HepG2 (cell line): ENCODE measurements at regions not wholly inside any gene's neighbourhood (a gene's known extent, or its start where the extent isn't known, plus 50 kb on each side); places are given as distances from the start of the nearest gene placed in this dataset.

Experiments
- ATRX ChIP-seq: sonication (generic); formaldehyde crosslinking; IDR thresholded peaks from 2 replicates; pipeline ENCODE4 v1.4.0; 2020; ENCODE audit warnings: missing genetic modification reagents, borderline replicate concordance
- CBX2 ChIP-seq, 2 experiments: fragments of 200-600 bp in 1 of 2; sonication (generic); formaldehyde crosslinking in 1 of 2; IDR thresholded peaks; 2 replicates each; pipeline versions ENCODE4 v1.7.0 to v1.8.1; 2018 to 2022; ENCODE audit warnings: low read depth in 2 of 2, low read length in 1 of 2, mild to moderate bottlenecking in 1 of 2, missing genetic modification reagents in 1 of 2
- HNF4A ChIP-seq: sonication (generic); formaldehyde crosslinking; IDR thresholded peaks from 2 replicates; pipeline ENCODE4 v1.4.0; 2020; ENCODE audit warnings: missing genetic modification reagents
- KLF12 ChIP-seq: sonication (generic); formaldehyde crosslinking; IDR thresholded peaks from 2 replicates; pipeline ENCODE4 v1.4.0; 2020; ENCODE audit warnings: missing genetic modification reagents, borderline replicate concordance
- LCORL ChIP-seq, 2 experiments: fragments of 450-650 bp in 1 of 2; sonication (generic) in 1 of 2; formaldehyde crosslinking in 1 of 2; IDR thresholded peaks; 2 replicates each; pipeline versions ENCODE4 v1.5.0 to v1.6.1; 2017 to 2020; ENCODE audit warnings: antibody characterized with exemption in 1 of 2, missing genetic modification reagents in 1 of 2
- PLSCR1 ChIP-seq: sonication (generic); formaldehyde crosslinking; IDR thresholded peaks from 2 replicates; pipeline ENCODE4 v1.5.0; 2020; ENCODE audit warnings: missing genetic modification reagents, mild to moderate bottlenecking, borderline replicate concordance
- THAP9 ChIP-seq: sonication (generic); formaldehyde crosslinking; IDR thresholded peaks from 2 replicates; pipeline ENCODE4; 2020; ENCODE audit warnings: missing genetic modification reagents, mild to moderate bottlenecking, borderline replicate concordance
- ZNF256 ChIP-seq: sonication (generic); formaldehyde crosslinking; conservative IDR thresholded peaks from 2 replicates; pipeline ENCODE4 v1.4.0; 2020; ENCODE audit warnings: missing genetic modification reagents
- ZNF510 ChIP-seq: sonication (generic); formaldehyde crosslinking; IDR thresholded peaks from 2 replicates; pipeline ENCODE4 v1.4.0; 2020; ENCODE audit warnings: low read depth, mild to moderate bottlenecking, missing genetic modification reagents
- ZNF616 ChIP-seq: sonication (generic); formaldehyde crosslinking; IDR thresholded peaks from 2 replicates; pipeline ENCODE4 v1.5.0; 2020; ENCODE audit warnings: low read depth, mild to moderate bottlenecking, missing genetic modification reagents
- ZNF75D ChIP-seq: sonication (generic); formaldehyde crosslinking; IDR thresholded peaks from 2 replicates; pipeline ENCODE4 v1.8.1; 2023; ENCODE audit warnings: missing genetic modification reagents, mild to moderate bottlenecking, borderline replicate concordance

- TF ChIP-seq THAP9 (CRISPR knock-in tag) (no peak), ZNF616 (CRISPR knock-in tag) (no peak), LCORL (IDR thresholded peaks at IDR 0.05) (no peak), LCORL (CRISPR knock-in tag; IDR thresholded peaks at IDR 0.05) (no peak), ATRX (CRISPR knock-in tag) (no peak), CBX2 (IDR thresholded peaks at IDR 0.05; ENCODE audit: low read depth, low read length) (no peak), CBX2 (CRISPR knock-in tag; IDR thresholded peaks at IDR 0.05; ENCODE audit: low read depth) (no peak), HNF4A (CRISPR knock-in tag) (no peak), ZNF510 (CRISPR knock-in tag) (no peak), PLSCR1 (no peak), ZNF75D (no peak), ZNF256 (CRISPR knock-in tag) (no peak), KLF12 (CRISPR knock-in tag) (no peak)
These were observed 158.5 kb upstream of the ARSJ start (continued) for GRCh38 chr4:114137984-114138383.
